NCI-H1436 treated with DMSO at 0.1 percent for 48 hours (cell line): ENCODE measurements at regions not wholly inside any gene's neighbourhood (a gene's known extent, or its start where the extent isn't known, plus 50 kb on each side); places are given as distances from the start of the nearest gene placed in this dataset.
"Not testable (repeated sequence)": the region's sequence is repeated elsewhere in the genome, so short reads cannot be mapped to it uniquely, and the experiment has no call there.

Experiments
- DNase-seq: peaks from one replicate; lab custom pipeline; 2025; lab: John Stamatoyannopoulos, UW

DNA sequence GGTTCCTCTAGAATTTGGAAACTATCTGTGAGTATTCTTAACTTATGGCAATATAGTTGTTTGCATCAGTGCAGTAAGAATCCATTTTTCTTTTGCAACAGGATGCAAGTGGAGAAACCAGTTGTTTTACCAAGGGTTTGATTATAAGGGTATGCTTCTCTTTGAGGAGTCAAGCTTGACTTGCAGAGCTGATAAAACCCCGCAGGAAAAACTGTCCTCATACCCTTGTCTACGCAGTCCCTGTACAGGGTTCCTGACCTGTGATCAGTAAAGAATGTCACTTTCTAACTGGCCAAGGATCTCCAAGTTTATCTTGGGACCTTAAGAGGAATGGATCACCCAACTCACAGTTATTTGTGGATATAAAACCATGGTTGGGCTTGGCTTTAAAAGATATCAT is 161.1 kb upstream of the OLIG3 start:
- DNase-seq: no peak

DNA sequence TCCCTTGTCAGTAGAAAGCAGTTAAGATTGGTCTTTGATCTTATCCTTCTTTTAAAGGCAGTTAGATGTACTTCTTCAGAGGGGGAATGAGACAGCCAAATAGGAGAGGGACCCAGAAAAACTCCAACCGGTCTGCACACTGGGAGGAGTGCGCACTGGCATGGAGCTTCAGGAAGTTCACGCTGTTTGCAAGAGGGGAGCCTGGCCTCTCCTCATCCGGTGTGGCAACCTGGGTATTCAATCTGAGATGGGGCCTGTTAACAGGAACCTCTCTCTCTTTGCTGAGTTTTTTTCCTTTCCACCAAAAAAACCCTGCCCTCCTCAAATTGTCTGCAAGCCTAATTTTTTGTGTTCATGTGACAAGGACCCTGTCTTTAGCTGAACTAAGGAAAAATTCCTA is 162.5 kb upstream of the OLIG3 start:
- no peak for DNase-seq

DNA sequence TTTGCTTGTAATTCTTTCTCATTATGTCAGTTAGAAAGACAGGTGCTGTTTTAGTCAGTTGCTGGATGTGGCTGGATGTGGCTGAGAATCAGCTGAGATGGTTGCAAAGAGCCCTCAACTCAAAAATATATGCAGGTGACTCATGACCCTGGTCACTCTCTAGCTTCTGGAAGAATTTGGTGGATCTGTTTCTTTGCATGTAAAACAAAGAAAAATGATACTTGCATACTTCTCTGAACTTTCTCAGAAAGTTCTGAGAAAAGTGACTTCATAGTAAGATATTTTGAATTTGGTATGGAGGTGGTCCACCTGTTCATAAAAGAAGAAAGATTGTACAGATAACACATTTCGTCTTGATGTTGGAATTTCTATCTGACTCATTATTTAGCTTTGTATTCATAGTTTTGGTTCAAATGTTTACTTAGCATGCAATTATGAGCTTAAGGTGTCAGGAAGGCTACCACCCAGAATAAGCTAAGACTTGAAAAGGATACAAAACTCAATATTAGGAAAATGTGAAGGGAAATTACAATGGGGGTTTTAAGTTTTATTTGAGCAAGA is 163.2 kb upstream of the OLIG3 start:
- no peak for DNase-seq

GRCh38 chr6:137658287-137658686 is 164.1 kb upstream of the OLIG3 start:
- no peak for DNase-seq

GRCh38 chr6:137659871-137660270 is 165.7 kb upstream of the OLIG3 start:
- DNase-seq: no peak

DNA sequence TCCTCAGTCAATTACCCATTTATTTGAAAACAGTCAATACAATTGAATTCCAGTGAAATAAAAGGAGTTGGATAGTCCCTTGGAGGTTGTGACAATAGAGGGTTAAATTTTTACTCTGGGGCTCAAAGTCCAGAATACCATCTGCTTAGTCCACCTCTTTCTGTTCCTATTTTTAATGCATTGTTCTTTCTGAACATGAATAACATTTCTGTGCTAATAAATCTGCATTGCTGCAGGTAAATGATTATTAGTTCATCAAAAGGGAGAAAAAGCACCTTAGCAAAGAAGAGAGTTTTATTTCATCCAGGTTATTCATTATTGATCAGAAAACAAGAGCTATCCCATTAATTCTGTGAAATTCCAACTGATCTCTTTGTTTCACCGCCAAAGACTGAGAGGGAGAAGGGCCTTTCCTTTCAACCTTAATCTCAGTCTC is 166.1 kb upstream of the OLIG3 start:
- DNase-seq: no peak

DNA sequence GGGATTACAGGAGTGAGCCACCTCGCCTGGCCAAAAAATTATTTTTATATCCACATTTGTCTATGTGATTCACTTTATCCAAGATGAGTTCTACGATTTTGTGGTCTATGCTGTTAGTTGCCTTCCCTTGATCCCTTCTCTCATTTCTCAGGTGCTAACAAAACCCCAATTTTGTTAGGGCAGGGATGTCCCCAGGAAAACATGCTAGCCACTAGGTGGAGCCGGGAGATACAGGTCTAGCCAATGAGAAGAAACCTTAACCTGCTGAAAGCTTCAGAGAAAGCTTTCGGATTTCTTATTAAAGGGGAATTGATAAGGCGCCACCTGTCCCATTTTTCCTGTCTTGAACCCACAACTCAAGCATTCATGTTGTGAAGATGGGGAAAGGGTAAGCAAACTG is 167.4 kb upstream of the OLIG3 start:
- DNase-seq: no peak

- no peak for DNase-seq
These were observed 170.0 kb upstream of the OLIG3 start for GRCh38 chr6:137664183-137664582.

DNA sequence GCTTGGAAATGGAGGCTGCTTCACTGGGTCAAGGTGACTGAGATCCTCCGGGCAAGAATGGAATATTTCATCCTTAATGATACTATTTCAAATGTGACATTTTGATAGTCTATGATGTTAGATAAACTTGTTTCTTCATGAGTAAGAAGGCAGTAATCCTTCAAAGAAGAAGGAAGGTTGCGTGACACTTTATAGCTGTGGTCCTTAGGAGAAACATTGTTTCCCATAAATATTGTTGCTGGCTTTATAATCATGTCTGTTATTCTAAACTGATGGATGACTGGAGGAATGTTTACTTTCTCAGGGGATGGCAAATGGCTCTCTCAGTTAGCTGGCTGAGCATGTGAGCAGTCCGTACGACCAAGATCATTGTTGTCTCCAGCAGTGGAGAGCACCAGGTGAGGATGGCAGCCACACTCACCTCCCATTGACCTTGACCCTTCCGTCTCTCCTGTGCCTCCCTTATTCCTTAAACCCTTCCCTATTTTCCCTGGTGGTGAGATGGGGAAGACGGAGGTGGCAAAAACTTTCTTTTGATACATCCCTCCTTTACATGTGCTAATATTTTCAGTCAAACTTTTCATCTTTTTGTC is 171.2 kb upstream of the OLIG3 start:
- no peak for DNase-seq

GRCh38 chr6:137666202-137666774 is 172.1 kb upstream of the OLIG3 start:
- DNase-seq: no peak

DNA sequence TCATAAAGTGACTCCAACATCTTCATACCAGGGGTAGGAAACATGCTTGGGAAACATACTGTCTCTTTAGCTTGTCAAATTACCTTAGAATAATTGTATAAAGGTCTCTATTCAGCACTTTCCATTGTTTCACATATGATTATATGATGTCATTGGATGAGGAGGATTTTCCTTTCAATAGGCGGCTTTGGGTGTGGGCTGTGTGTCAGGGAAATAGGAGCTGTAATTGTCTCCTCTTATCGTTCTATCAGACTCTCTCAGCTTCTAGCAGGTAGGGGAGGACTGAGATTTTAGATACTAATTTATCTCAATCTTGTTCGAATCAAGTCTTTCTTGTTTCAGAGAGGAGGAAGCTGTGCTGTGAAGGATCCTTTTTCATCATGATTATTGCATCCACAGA is 179.4 kb upstream of the OLIG3 start:
- DNase-seq: no peak

DNA sequence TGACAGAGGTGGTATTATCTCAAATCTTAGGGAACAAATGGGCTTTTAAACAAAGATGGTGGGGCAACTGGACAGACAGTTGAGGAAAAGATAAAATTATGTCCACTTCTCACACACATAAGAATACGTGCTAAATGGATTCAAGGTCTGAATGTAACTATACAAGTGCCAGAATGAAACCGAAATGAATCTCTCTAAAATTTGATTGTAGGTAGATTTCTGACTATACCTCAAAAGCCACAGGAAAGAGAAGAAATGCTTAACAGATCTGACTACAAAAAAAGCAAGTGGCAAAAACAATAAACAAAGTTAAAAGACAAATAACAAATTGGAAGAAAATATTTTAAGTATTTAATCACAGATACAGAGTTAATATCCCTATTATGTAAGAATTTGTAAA is 182.7 kb upstream of the OLIG3 start:
- DNase-seq: no peak

- no peak for DNase-seq
These were observed 183.5 kb upstream of the OLIG3 start for GRCh38 chr6:137677709-137678108.

DNA sequence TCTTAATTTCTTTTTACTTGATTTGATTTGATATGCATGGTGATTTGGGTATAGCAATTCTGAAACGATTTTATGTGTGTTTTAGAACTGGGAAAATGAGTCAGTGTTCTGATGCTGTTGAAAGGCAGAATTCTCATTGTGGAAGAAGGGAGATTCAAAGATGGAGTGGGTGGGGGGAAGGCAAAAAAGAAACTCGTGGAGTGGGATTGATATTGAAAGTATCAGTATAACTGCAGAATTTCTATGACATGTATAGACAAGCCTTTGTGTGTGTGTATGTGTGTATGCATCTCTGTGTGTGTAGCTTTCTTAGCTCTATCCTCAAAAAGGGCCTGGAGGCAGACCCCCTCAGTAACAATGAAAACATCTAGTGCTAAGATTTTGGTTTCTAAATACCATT is 184.3 kb upstream of the OLIG3 start:
- DNase-seq: no peak

GRCh38 chr6:137680705-137681346 is 186.2 kb upstream of the TNFAIP3 start:
- DNase-seq: no peak

DNA sequence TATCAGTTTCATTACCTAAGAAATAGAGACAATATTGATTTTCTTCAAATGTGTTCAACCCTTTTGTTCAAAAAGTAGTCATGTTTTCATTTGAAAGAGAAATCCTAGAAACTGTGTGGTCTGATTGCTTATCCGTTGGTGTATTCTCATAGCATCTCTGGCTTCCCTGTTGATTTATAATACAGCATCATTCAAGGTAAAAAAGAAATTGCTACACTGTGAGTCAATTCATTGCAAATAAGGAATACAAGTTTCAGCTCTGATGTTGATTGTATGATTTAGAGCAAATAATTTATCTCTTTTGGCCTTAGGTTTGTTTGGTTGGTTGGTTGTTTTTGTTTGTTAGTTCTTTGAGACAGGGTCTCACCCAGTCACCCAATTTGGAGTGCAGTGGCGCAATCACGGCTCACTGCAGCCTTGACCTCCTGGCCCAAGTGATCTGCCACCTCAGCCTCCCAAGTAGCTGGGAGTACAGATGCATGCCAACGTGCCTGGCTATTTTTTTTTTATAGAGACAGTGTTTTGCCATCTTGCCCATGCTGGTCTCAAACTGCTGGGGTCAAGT is 185.5 kb upstream of the TNFAIP3 start:
- DNase-seq: no peak

- DNase-seq: not testable (repeated sequence)
These were observed 184.4 kb upstream of the TNFAIP3 start for GRCh38 chr6:137682658-137683057.

DNA sequence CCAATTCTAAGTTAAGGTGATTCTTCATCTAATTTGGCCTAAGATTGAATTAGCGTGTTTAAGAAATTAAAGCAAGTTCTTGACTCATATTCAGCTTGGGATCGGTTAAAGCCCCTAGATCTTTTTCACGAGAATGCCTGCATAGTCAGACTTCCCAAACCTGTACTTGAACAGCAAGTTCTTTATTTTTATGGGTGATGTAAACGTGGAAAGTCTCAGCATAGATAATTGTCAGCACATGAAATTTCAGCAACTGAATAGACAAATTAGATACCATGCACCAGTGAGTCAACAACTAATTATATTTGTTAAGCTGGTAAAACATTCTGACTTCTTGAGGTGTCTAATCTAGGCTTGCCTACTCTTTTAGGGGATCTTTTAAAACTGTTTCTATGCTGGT is 183.1 kb upstream of the TNFAIP3 start:
- DNase-seq: no peak

DNA sequence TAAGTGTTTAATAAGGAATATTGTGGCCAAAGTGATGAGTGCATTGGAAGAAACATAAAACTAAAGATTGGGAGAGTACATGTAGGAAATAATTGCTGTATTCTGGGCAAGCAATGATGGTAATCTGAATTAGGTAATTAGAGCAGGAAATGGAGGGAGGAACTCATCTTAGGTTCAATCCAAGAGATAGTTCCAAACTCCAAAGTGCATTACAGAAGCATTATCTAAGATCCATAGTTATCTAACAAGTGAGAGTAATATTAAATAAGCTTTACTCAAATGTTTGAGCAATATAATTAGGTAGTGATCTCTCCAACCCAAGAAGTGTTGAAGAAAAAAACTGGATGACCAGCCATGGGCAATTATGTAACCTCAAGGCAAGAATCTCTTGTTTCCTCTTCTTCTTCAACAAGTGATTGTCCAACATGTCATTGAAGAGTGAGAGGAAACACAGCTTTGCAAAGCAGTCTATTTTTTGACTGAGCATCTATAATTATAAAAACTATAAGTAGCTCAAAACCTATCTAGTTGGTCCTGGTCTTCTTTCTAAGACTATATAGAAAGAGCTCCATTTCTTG is 181.2 kb upstream of the TNFAIP3 start:
- DNase-seq: no peak

- DNase-seq: no peak
These were observed 179.2 kb upstream of the TNFAIP3 start for GRCh38 chr6:137687818-137688217.

DNA sequence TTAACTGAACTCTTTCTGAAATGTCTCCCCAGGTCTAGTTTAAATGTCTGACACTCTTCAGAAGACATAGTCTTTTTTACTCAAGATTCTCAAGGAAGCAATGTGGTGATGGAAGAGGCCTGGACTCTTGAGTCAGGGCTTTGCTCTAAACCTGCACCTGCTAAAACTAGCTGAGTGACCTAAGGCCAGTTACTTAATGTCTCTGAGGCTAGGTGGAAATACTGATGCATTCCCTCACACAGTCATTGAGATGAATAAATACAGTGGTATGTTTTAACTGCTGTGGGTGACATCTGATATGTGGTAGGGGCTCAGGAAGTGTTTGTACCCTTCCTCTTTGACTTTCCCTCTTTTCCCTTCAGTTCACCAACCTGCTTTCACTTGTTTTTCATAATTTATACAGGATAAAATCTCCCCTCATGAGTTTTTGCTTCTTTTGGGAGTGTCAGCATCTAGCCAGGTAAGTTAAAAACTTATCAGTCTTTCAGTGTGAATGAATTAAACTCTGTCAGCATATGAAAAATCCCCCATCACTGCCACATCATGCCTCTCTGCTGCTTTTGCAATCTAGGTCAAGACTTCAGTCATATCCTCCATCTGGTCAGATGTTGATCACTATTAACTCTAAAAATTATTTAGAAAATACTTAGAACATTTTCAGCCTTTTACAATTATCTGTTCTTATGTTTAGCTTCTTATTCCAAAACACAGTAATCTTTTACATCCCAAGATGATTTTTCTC is 178.7 kb upstream of the TNFAIP3 start:
- DNase-seq: no peak

GRCh38 chr6:137689377-137689776 is 177.7 kb upstream of the TNFAIP3 start:
- DNase-seq: no peak
